OCI-LY3 (cell line): ENCODE measurements at regions not wholly inside any gene's neighbourhood (a gene's known extent, or its start where the extent isn't known, plus 50 kb on each side); places are given as distances from the start of the nearest gene placed in this dataset.

Experiments used
- H2AFZ ChIP-seq: fragments of 200-600, 300-600 bp; shearing (Covaris generic); 2 replicates; pipeline ENCODE4 v1.6.0; 2014; ENCODE audit warnings: antibody characterized with exemption, low read depth, low read length
- H3K27ac ChIP-seq: fragments of 200-600, 300-600 bp; sonication (generic); 2 replicates; pipeline ENCODE4 v1.5.1; 2014; ENCODE audit warnings: mild to moderate bottlenecking, low read length, moderate library complexity, mixed read lengths
- H3K27me3 ChIP-seq: fragments of 200-600, 300-600 bp; sonication (generic); 2 replicates; pipeline ENCODE4 v1.6.1; 2014; ENCODE audit warnings: low read depth, low read length, mixed read lengths
- H3K36me3 ChIP-seq: fragments of 200-600, 300-600 bp; sonication (generic); replicated peaks from 2 replicates; pipeline ENCODE3; 2014; ENCODE audit warnings: low read depth, low read length, mixed read lengths
- H3K4me1 ChIP-seq: fragments of 300-600, 200-600 bp; sonication (generic); 2 replicates; pipeline ENCODE4 v1.6.1; 2014; ENCODE audit warnings: low read length, mixed read lengths
- H3K4me2 ChIP-seq: fragments of 200-600, 300-600 bp; sonication (generic); 2 replicates; pipeline ENCODE4 v1.6.1; 2014; ENCODE audit warnings: low read length, mixed read lengths
- H3K4me3 ChIP-seq: fragments of 300-600, 200-600 bp; sonication (generic); 2 replicates; pipeline ENCODE4 v1.5.1; 2014; ENCODE audit warnings: antibody characterized with exemption, mild to moderate bottlenecking, low read length, moderate library complexity
- H3K79me2 ChIP-seq: fragments of 300-600, 200-600 bp; shearing (Covaris generic); 2 replicates; pipeline ENCODE4 v1.6.1; 2014; ENCODE audit warnings: mild to moderate bottlenecking, low read length, mixed read lengths
- H3K9ac ChIP-seq: fragments of 300-600, 200-600 bp; shearing (Covaris generic); 2 replicates; pipeline ENCODE4 v1.6.0; 2014; ENCODE audit warnings: mild to moderate bottlenecking, low read length, moderate library complexity
- H3K9me3 ChIP-seq: fragments of 200-600, 300-600 bp; shearing (Covaris generic); 2 replicates; pipeline ENCODE4 v1.6.1; 2014; ENCODE audit warnings: low read length, mixed read lengths; ENCODE audit not compliant: insufficient read depth
- H4K20me1 ChIP-seq: fragments of 200-600, 300-600 bp; sonication (generic); 2 replicates; pipeline ENCODE4 v1.6.1; 2016; ENCODE audit warnings: low read length, mixed read lengths; ENCODE audit not compliant: insufficient read depth
- EZH2phosphoT487 ChIP-seq: fragments of 200-600 bp; shearing (Covaris generic); IDR thresholded peaks from 2 replicates; pipeline ENCODE4 v1.6.1; 2018; ENCODE audit warnings: antibody characterized with exemption, mixed run types, low read depth
- TF ChIP-seq, protein P1 (sequence below): fragments of 200-600, 300-600 bp; sonication (generic); IDR thresholded peaks from 2 replicates; pipeline ENCODE4 v1.5.1; 2014; ENCODE audit warnings: antibody characterized with exemption, low read length, low read depth

DNA sequence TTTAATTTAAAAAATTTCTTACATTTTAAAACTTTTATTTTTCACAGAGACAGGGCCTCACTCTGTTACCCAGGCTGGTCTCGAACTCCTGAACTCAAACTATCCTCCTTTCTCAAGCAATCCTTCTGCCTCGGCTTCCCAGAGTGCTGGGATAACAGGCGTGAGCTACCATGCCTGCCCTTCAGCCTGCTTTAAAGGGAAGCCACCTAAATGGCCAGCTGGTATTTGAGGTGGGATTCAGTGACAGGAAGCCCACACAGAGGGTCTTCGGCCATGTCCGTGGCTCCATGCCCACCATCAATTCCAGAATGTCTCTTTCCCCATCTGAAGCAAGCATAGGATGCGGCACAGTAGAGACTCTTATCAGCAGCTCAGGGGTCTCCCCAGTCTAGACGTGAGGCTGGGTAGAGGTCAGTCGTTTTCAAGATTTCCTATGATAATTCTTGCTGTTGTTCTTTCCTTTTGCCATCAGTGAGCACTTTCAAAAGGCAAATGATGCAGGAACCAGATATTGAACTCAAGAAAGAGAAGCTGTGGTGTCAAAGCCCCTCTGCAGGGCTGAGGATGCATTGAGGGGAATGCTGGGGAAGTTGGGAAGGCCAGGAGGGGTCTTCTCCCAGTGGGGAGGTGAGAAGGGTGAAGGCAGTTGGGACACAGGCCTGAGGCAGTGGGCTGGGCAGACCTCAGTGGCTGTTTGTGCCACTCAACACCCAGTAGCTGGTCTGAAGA is 291.5 kb upstream of the IGFBP3 start:
- no peak for TF ChIP-seq EZH2phosphoT487
- TF ChIP-seq, protein P1, sequence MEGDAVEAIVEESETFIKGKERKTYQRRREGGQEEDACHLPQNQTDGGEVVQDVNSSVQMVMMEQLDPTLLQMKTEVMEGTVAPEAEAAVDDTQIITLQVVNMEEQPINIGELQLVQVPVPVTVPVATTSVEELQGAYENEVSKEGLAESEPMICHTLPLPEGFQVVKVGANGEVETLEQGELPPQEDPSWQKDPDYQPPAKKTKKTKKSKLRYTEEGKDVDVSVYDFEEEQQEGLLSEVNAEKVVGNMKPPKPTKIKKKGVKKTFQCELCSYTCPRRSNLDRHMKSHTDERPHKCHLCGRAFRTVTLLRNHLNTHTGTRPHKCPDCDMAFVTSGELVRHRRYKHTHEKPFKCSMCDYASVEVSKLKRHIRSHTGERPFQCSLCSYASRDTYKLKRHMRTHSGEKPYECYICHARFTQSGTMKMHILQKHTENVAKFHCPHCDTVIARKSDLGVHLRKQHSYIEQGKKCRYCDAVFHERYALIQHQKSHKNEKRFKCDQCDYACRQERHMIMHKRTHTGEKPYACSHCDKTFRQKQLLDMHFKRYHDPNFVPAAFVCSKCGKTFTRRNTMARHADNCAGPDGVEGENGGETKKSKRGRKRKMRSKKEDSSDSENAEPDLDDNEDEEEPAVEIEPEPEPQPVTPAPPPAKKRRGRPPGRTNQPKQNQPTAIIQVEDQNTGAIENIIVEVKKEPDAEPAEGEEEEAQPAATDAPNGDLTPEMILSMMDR, result no peak
- Histone ChIP-seq H3K9me3 (no peaks in the 10 kb centered on the region), H3K9ac (no peak overlapping the region), H3K4me3 (no peak overlapping the region), H3K27ac (no peak overlapping the region), H3K4me2 (no peak overlapping the region), H3K4me1 (peaks cover 26% of the 10 kb centered on the region), H2AFZ (no peak overlapping the region), H3K79me2 (no peaks in the 10 kb centered on the region), H4K20me1 (no peaks in the 10 kb centered on the region), H3K27me3 (no peaks in the 10 kb centered on the region), H3K36me3 (no peaks in the 10 kb centered on the region)

DNA sequence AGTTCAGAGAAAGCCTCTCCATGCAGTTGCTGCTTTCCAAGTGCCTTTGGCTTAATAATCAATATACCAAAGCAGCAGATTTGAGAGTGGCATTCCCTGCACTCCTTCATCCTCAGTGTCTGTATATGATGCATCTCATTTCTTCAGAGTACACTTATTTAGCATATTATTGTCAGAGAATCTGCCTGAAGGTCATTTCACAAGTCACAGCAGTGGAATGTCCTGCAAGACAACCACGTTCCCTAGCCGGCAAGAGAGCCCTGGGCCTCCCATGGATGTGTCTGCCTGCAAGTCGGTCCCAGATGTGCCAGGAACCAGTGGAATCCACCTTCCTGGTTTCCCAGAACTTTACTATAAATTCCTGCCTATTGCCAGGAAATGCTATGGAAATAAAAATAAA is 289.4 kb upstream of the IGFBP3 start:
- H3K27me3 ChIP-seq, result no peaks in the 10 kb centered on the region
- H3K9ac ChIP-seq, result no peak overlapping the region
- H3K79me2 ChIP-seq, result no peaks in the 10 kb centered on the region
- H2AFZ ChIP-seq, result no peak overlapping the region
- peaks cover 47% of the 10 kb centered on the region for H3K4me1 ChIP-seq
- TF ChIP-seq, protein P1, result no peak
- no peak for TF ChIP-seq EZH2phosphoT487
- H3K4me2 ChIP-seq, result no peak overlapping the region
- H3K36me3 ChIP-seq, result no peaks in the 10 kb centered on the region
- no peak overlapping the region for H3K4me3 ChIP-seq
- no peaks in the 10 kb centered on the region for H3K9me3 ChIP-seq
- no peaks in the 10 kb centered on the region for H4K20me1 ChIP-seq
- no peak overlapping the region for H3K27ac ChIP-seq

DNA sequence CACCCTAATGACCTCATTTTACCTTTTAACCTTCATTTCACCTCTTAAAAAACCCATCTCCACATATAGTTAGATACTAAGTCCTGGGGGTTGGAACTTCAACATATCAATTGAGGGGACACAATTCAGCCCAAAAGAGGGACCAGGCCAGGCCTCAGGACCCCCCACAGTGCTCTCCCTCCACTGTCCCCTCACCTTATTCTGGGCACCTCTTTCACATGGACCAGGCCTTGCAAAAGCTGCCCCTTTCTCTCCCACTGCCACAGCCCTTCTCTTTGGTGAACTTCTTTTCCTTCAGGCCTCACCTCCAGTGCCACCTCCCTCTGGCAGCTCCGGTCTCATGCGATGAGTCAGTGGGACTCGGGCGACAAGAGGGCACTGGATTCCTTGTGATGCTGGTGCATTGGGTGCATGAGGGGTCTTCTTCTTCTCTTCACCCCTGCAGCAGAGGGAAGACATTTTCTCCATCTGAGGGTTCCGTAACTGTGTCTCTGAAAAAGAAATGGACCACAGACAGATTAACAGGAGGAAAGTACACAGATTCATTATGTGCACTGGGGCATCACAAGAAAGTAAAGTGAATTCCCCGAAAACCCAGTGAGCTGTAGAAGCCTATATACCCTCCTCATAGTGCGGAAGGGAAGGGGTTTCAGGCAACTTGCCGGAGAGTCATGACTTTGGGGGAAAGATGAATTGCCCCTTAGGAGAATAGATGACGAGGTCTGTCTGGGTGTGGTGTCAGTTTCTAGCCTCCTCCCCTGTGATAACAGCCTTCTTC is 288.7 kb upstream of the IGFBP3 start:
- Histone ChIP-seq H3K9me3 (no peaks in the 10 kb centered on the region), H2AFZ (no peak overlapping the region), H4K20me1 (no peaks in the 10 kb centered on the region), H3K9ac (no peak overlapping the region), H3K36me3 (no peaks in the 10 kb centered on the region), H3K27me3 (no peaks in the 10 kb centered on the region), H3K27ac (no peak overlapping the region), H3K79me2 (no peaks in the 10 kb centered on the region), H3K4me2 (no peak overlapping the region), H3K4me1 (peaks cover 54% of the 10 kb centered on the region), H3K4me3 (no peak overlapping the region)
- TF ChIP-seq, protein P1, result no peak
- no peak for TF ChIP-seq EZH2phosphoT487
